Kidney (tissue), 13 donors: ENCODE measurements at regions not wholly inside any gene's neighbourhood (a gene's known extent, or its start where the extent isn't known, plus 50 kb on each side); places are given as distances from the start of the nearest gene placed in this dataset.

Source experiments
- DNase-seq, 5 donors: peaks; one replicate each; pipeline ENCODE4 v3.0.0-alpha.2; 2013 to 2020
- FAIRE-seq: peaks from 2 replicates; lab custom pipeline; 2012; peaks lifted over from hg19 to GRCh38; lab: Jason Lieb, UNC
- H3K27ac ChIP-seq, 2 donors: one replicate each; pipeline ENCODE4 v1.7.0; 2013; ENCODE audit warnings: low read depth in 2 of 2, low read length in 2 of 2, inconsistent platforms in 1 of 2
- H3K27me3 ChIP-seq: one replicate; pipeline ENCODE4 v1.7.1; 2013; ENCODE audit warnings: low read length, inconsistent platforms; ENCODE audit not compliant: control insufficient read depth, insufficient read depth
- H3K36me3 ChIP-seq, 3 donors: one replicate each; pipeline versions ENCODE4 v1.7.0 to v1.7.1; 2013; ENCODE audit warnings: low read length in 3 of 3, control low read depth in 1 of 3, inconsistent platforms in 1 of 3; ENCODE audit not compliant: insufficient read depth in 3 of 3, control insufficient read depth in 2 of 3
- H3K4me1 ChIP-seq, 3 donors: one replicate each; pipeline versions ENCODE4 v1.7.0 to v1.7.1; 2013; ENCODE audit warnings: low read length in 3 of 3, inconsistent platforms in 1 of 3, low read depth in 1 of 3; ENCODE audit not compliant: control insufficient read depth in 2 of 3, insufficient read depth in 2 of 3
- H3K4me3 ChIP-seq, 3 donors: one replicate each; pipeline versions ENCODE4 v1.7.0 to v1.8.1; 2013; ENCODE audit warnings: low read length in 3 of 3, control low read depth in 1 of 3, inconsistent platforms in 1 of 3
- H3K9ac ChIP-seq, 3 donors: one replicate each; pipeline versions ENCODE4 v1.7.0 to v1.7.1; 2013; ENCODE audit warnings: low read length in 3 of 3, control low read depth in 1 of 3, inconsistent platforms in 1 of 3
- H3K9me3 ChIP-seq, 3 donors: one replicate each; pipeline versions ENCODE4 v1.7.0 to v1.7.1; 2013; ENCODE audit warnings: low read length in 3 of 3, control low read depth in 1 of 3, inconsistent platforms in 1 of 3; ENCODE audit not compliant: control insufficient read depth in 2 of 3, insufficient read depth in 1 of 3
- CTCF ChIP-seq: IDR thresholded peaks from 3 replicates; pipeline ENCODE4 v1.5.1; 2012; ENCODE audit warnings: mild to moderate bottlenecking, moderate library complexity, borderline replicate concordance; ENCODE audit not compliant: insufficient read depth; ENCODE audit errors: extremely low read depth
- intact Hi-C: fragments of 100-400 bp; cut with DNase I; formaldehyde crosslinking; loops from one replicate; pipeline ENCODE4 v1.11.1; 2022
- donor health status: control.
- donor health status: control.
- donor health status: control.
- donor health status: control.
- donor health status: control.
- donor health status: DM: yes; HTN: yes; CAD: no.
- donor health status: Normal renal cell carcinoma (clear cell type).

DNA sequence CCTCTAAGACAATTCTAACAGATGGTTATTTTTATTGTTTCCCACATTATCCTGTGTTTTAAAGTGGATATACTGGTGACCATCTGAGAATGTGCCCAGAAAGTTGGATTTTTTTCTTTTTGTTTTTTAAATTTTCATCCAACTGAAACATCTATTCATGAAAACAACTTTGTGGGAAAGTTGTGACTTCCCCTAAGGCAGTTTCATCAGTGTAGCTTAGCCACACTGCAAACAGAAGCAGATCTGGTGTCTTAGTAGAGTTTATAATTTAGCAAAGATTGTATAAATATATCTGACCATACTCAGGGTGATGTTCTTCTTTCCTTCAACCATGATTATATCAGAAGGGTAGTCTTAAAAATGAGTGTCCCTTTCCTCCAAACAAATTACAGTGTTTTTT, 1241.3 kb downstream of the MAT2B start:
- DNase-seq, result no peak
- H3K27ac ChIP-seq, result no peak overlapping the region
- H3K36me3 ChIP-seq, result no peaks in the 10 kb centered on the region
- no peak overlapping the region for H3K4me3 ChIP-seq
- H3K9ac ChIP-seq, result no peak overlapping the region
- no peak for FAIRE-seq
- intact Hi-C loops, result no loop called here
- no peaks in the 10 kb centered on the region for H3K9me3 ChIP-seq
- H3K4me1 ChIP-seq, result no peaks in the 10 kb centered on the region
- no peaks in the 10 kb centered on the region for H3K27me3 ChIP-seq
- TF ChIP-seq CTCF, result no peak

GRCh38 chr5:164747371-164747770, 1242.0 kb downstream of the MAT2B start:
- FAIRE-seq, result no peak
- no peak overlapping the region for H3K4me3 ChIP-seq
- H3K27me3 ChIP-seq, result no peaks in the 10 kb centered on the region
- no peak overlapping the region for H3K9ac ChIP-seq
- no peak for TF ChIP-seq CTCF
- no peaks in the 10 kb centered on the region for H3K36me3 ChIP-seq
- no peak overlapping the region for H3K27ac ChIP-seq
- intact Hi-C loops, result no loop called here
- no peak for DNase-seq
- H3K4me1 ChIP-seq, result no peaks in the 10 kb centered on the region
- H3K9me3 ChIP-seq, result no peaks in the 10 kb centered on the region

DNA sequence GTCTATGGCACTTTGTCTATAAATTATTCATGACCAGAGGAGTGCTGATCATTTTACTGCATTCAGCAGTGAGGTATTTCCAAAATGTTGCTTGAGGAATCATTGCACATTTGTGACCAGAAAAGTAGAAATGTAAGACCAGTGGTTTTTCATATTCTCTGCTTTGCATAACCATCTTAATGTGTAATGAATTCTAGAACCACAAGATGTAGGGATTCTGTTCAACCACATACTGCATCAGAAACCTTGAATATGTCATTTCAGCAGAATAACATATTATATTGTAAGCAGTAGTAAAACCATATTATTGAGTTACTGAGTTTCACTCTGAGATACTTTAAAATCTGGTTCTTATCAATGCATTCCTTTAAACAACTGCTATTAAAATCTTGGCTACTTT, 1243.4 kb downstream of the MAT2B start:
- no peaks in the 10 kb centered on the region for H3K9me3 ChIP-seq
- TF ChIP-seq CTCF, result no peak
- FAIRE-seq, result no peak
- no peaks in the 10 kb centered on the region for H3K4me1 ChIP-seq
- intact Hi-C loops, result no loop called here
- no peak overlapping the region for H3K4me3 ChIP-seq
- H3K27ac ChIP-seq, result no peak overlapping the region
- H3K36me3 ChIP-seq, result no peaks in the 10 kb centered on the region
- DNase-seq, result no peak
- H3K27me3 ChIP-seq, result no peaks in the 10 kb centered on the region
- H3K9ac ChIP-seq, result no peak overlapping the region

DNA sequence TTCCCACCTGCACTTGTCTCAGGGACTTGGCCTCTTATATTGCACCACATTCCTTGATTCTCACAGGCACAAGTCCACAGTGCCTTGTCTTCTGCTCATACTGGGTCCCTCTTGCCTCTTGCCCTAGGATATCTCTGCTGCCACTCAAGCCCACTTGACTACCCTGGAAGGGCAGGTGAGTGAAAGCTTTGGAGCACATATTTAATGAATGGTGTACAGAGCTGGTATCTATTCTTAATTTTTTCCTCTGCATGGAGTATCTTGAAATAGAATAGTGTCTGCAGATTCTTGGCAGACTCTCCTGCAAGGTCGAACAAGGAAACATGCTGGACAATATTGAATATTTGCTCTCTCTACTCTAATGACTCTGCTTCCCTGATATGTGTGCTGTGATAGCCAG, 1248.0 kb downstream of the MAT2B start:
- Histone ChIP-seq H3K4me1 (no peaks in the 10 kb centered on the region), H3K4me3 (no peak overlapping the region), H3K9ac (no peak overlapping the region), H3K9me3 (no peaks in the 10 kb centered on the region), H3K27me3 (no peaks in the 10 kb centered on the region), H3K36me3 (no peaks in the 10 kb centered on the region), H3K27ac (no peak overlapping the region)
- DNase-seq (no peak), FAIRE-seq (no peak)
- TF ChIP-seq CTCF, result no peak
- intact Hi-C loops, result no loop called here
